GM10266 (cell line): ENCODE measurements at regions not wholly inside any gene's neighbourhood (a gene's known extent, or its start where the extent isn't known, plus 50 kb on each side); places are given as distances from the start of the nearest gene placed in this dataset.
"Not testable (repeated sequence)": the region's sequence is repeated elsewhere in the genome, so short reads cannot be mapped to it uniquely, and the experiment has no call there.

Source experiments
- DNase-seq: peaks from one replicate; pipeline ENCODE4 v3.0.0; 2012; ENCODE audit errors: extremely low spot score
- TF ChIP-seq, protein P1 (sequence below): IDR thresholded peaks from 2 replicates; pipeline ENCODE4 v1.5.1; 2012; ENCODE audit warnings: mild to moderate bottlenecking, low read depth; ENCODE audit not compliant: control insufficient read depth, insufficient read depth; ENCODE audit errors: missing control alignments

GRCh38 chr5:125661584-125661983 is 761.6 kb upstream of the GRAMD2B start:
- no peak for DNase-seq
- TF ChIP-seq, protein P1, sequence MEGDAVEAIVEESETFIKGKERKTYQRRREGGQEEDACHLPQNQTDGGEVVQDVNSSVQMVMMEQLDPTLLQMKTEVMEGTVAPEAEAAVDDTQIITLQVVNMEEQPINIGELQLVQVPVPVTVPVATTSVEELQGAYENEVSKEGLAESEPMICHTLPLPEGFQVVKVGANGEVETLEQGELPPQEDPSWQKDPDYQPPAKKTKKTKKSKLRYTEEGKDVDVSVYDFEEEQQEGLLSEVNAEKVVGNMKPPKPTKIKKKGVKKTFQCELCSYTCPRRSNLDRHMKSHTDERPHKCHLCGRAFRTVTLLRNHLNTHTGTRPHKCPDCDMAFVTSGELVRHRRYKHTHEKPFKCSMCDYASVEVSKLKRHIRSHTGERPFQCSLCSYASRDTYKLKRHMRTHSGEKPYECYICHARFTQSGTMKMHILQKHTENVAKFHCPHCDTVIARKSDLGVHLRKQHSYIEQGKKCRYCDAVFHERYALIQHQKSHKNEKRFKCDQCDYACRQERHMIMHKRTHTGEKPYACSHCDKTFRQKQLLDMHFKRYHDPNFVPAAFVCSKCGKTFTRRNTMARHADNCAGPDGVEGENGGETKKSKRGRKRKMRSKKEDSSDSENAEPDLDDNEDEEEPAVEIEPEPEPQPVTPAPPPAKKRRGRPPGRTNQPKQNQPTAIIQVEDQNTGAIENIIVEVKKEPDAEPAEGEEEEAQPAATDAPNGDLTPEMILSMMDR, result no peak

DNA sequence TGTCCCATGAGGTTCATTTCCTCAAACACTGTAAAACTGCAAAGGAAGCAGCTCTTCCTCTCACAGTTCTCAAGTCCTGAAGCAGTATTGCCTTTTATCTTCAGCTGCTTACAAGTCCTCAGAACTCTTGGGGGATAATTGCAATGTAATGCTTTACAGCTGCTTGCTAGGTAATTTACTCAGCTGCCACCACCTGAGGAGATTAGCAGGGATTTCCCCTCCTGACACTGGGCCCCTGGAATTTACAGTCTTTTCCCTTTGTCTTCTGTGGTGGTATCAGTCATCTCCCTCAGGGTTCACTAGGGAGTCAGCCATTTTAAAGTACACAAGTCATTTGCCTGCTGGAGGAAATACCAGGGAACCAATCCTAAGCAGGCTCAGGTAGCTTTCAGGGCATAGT is 754.3 kb upstream of the GRAMD2B start:
- no peak for DNase-seq
- TF ChIP-seq, protein P1, result no peak

- TF ChIP-seq, protein P1, result no peak
- DNase-seq, result no peak
Observed at GRCh38 chr5:125673359-125673950, 749.8 kb upstream of the GRAMD2B start.

GRCh38 chr5:125679522-125679921 is 743.7 kb upstream of the GRAMD2B start:
- DNase-seq, result no peak
- TF ChIP-seq, protein P1, result no peak

GRCh38 chr5:125683669-125684068 is 739.5 kb upstream of the GRAMD2B start:
- TF ChIP-seq, protein P1, result no peak
- DNase-seq, result no peak

DNA sequence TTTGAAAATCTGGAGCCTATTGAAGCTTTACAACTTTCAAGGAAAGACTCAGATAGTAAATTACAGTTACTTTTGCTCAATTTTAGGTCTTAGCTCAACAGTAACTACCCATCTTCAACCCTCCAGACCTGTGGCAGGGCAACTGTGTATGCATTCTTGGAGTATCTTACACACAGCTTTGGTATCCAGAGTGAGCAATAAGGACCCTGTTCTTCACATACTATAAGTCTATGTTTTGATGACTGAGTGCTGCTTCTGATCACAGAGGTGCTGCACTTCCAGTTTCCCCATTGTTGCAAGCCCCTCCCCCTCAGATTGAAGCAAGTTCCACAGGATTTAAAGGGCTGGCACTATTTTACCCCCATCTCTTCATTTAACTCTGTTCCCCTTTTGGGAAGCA is 737.4 kb upstream of the GRAMD2B start:
- TF ChIP-seq, protein P1, result no peak

GRCh38 chr5:125691738-125692530 is 731.3 kb upstream of the GRAMD2B start:
- DNase-seq, result not testable (repeated sequence)

More for the DNA sequence above, 737.4 kb upstream of the GRAMD2B start:
- no peak for DNase-seq
